HG03045 (cell line): ENCODE measurements at regions not wholly inside any gene's neighbourhood (a gene's known extent, or its start where the extent isn't known, plus 50 kb on each side); places are given as distances from the start of the nearest gene placed in this dataset.
"Not testable (repeated sequence)": the region's sequence is repeated elsewhere in the genome, so short reads cannot be mapped to it uniquely, and the experiment has no call there.

Source experiments
- ATAC-seq: cut with Tn5 transposase; IDR thresholded peaks from one replicate; pipeline ENCODE4 v1.9.1; 2021; ENCODE audit warnings: mild to moderate bottlenecking, moderate library complexity; ENCODE audit not compliant: unreplicated experiment

- no peak for ATAC-seq
Measured at GRCh38 chr3:106337116-106337515, 468.3 kb upstream of the CBLB start.

- ATAC-seq = no peak
Measured at GRCh38 chr3:106338582-106339214, 469.9 kb upstream of the CBLB start.

GRCh38 chr3:106339551-106339950 is 470.7 kb upstream of the CBLB start:
- ATAC-seq = no peak

- no peak for ATAC-seq
Measured at GRCh38 chr3:106341087-106341486, 472.3 kb upstream of the CBLB start.

- no peak for ATAC-seq
Measured at GRCh38 chr3:106341586-106342162, 472.9 kb upstream of the CBLB start.

GRCh38 chr3:106342386-106342785 is 473.6 kb upstream of the CBLB start:
- no peak for ATAC-seq

- ATAC-seq = no peak
Measured at GRCh38 chr3:106343811-106344210, 475.0 kb upstream of the CBLB start.

- no peak for ATAC-seq
Measured at GRCh38 chr3:106345353-106346027, 476.7 kb upstream of the CBLB start.

- ATAC-seq = no peak
Measured at GRCh38 chr3:106347350-106347749, 478.5 kb upstream of the CBLB start.

- ATAC-seq = no peak
Measured at GRCh38 chr3:106348139-106348690, 479.4 kb upstream of the CBLB start.

GRCh38 chr3:106349191-106349881 is 480.5 kb upstream of the CBLB start:
- no peak for ATAC-seq

GRCh38 chr3:106355873-106356272 is 487.1 kb upstream of the CBLB start:
- no peak for ATAC-seq

- no peak for ATAC-seq
Measured at GRCh38 chr3:106359692-106360091, 490.9 kb upstream of the CBLB start.

GRCh38 chr3:106360901-106361300 is 492.1 kb upstream of the CBLB start:
- ATAC-seq = not testable (repeated sequence)

- no peak for ATAC-seq
Measured at GRCh38 chr3:106364477-106364876, 495.7 kb upstream of the CBLB start.

- ATAC-seq = no peak
Measured at GRCh38 chr3:106365061-106365691, 496.4 kb upstream of the CBLB start.

- no peak for ATAC-seq
Measured at GRCh38 chr3:106366352-106366751, 497.5 kb upstream of the CBLB start.

GRCh38 chr3:106367496-106367895 is 498.7 kb upstream of the CBLB start:
- no peak for ATAC-seq

- no peak for ATAC-seq
Measured at GRCh38 chr3:106371221-106371970, 502.6 kb upstream of the CBLB start.
